IMR-90 (cell line): ENCODE measurements at regions not wholly inside any gene's neighbourhood (a gene's known extent, or its start where the extent isn't known, plus 50 kb on each side); places are given as distances from the start of the nearest gene placed in this dataset.

Source experiments
- ATAC-seq: fragments of 200-7000 bp; cut with Tn5 transposase; 2 replicates; pipeline ENCODE4 v1.9.1; 2020; ENCODE audit warnings: low read depth, mild to moderate bottlenecking, moderate library complexity
- BruUV-seq: library from RNA; stranded (reverse); fragments of 400-500 nt; replicated peaks from 2 replicates; lab custom pipeline; 2021; lab: Mats Ljungman, UMichigan
- CTCF ChIA-PET: fragments of 300-600 bp; formaldehyde crosslinking; extraction: SDS; loops from one replicate; lab custom pipeline; 2021; ENCODE audit warnings: antibody characterized with exemption; lab: Yijun Ruan, JAX
- POLR2A ChIA-PET: fragments of 300-600 bp; sonication (Branson Sonifier 250); formaldehyde crosslinking; loops from one replicate; lab custom pipeline; 2022; ENCODE audit warnings: antibody characterized with exemption; ENCODE audit not compliant: unreplicated experiment; lab: Charles Lee
- DNase-seq: peaks from one replicate; pipeline ENCODE4 v3.0.0; 2013
- H2AFZ ChIP-seq: replicated peaks from 2 replicates; pipeline ENCODE3; 2013; ENCODE audit warnings: low read length, mild to moderate bottlenecking; ENCODE audit not compliant: poor library complexity
- H2AK5ac ChIP-seq: 2 replicates; pipeline ENCODE4 v1.6.1; 2013; ENCODE audit warnings: low read depth, low read length, inconsistent platforms
- H2AK9ac ChIP-seq: replicated peaks from 2 replicates; pipeline ENCODE3; 2013; ENCODE audit warnings: mild to moderate bottlenecking, low read depth, low read length, moderate library complexity; ENCODE audit not compliant: poor library complexity
- H2BK120ac ChIP-seq: 2 replicates; pipeline ENCODE4 v1.6.1; 2013; ENCODE audit warnings: low read depth, low read length, inconsistent platforms
- H2BK15ac ChIP-seq: 3 replicates; pipeline ENCODE4 v1.6.1; 2013; ENCODE audit warnings: low read depth, low read length, inconsistent platforms
- H2BK20ac ChIP-seq: 2 replicates; pipeline ENCODE4 v1.6.1; 2013; ENCODE audit warnings: low read depth, mild to moderate bottlenecking, inconsistent platforms, low read length, moderate library complexity
- H2BK5ac ChIP-seq: 2 replicates; pipeline ENCODE4 v1.6.1; 2013; ENCODE audit warnings: mild to moderate bottlenecking, low read depth, low read length, inconsistent platforms; ENCODE audit not compliant: poor library complexity, severe bottlenecking
- H3K14ac ChIP-seq: replicated peaks from 2 replicates; pipeline ENCODE4 v1.6.1; 2013; ENCODE audit warnings: low read depth, low read length, inconsistent platforms
- H3K18ac ChIP-seq: 2 replicates; pipeline ENCODE4 v1.6.1; 2013; ENCODE audit warnings: low read depth, low read length, control low read depth
- H3K23ac ChIP-seq: 2 replicates; pipeline ENCODE4 v1.6.1; 2013; ENCODE audit warnings: low read depth, low read length, inconsistent platforms
- H3K27ac ChIP-seq: 2 replicates; pipeline ENCODE4 v1.5.1; 2013; ENCODE audit warnings: mild to moderate bottlenecking, control low read depth, low read length; ENCODE audit not compliant: insufficient read depth
- H3K27me3 ChIP-seq: 2 replicates; pipeline ENCODE4 v1.6.1; 2013; ENCODE audit warnings: low read length; ENCODE audit not compliant: control insufficient read depth, insufficient read depth
- H3K36me3 ChIP-seq: 2 replicates; pipeline ENCODE4 v1.6.1; 2013; ENCODE audit warnings: low read length, mixed read lengths; ENCODE audit not compliant: control insufficient read depth, insufficient read depth
- H3K4ac ChIP-seq: 2 replicates; pipeline ENCODE4 v1.6.1; 2013; ENCODE audit warnings: low read depth, low read length, inconsistent platforms
- H3K4me1 ChIP-seq: 2 replicates; pipeline ENCODE4 v1.6.1; 2013; ENCODE audit warnings: low read length, mixed read lengths; ENCODE audit not compliant: control insufficient read depth, insufficient read depth
- H3K4me2 ChIP-seq: 2 replicates; pipeline ENCODE4 v1.6.1; 2013; ENCODE audit warnings: low read depth, mild to moderate bottlenecking, control low read depth, low read length, moderate library complexity
- H3K4me3 ChIP-seq: 2 replicates; pipeline ENCODE4 v1.5.1; 2013; ENCODE audit warnings: low read depth, mild to moderate bottlenecking, control low read depth, low read length, moderate library complexity; ENCODE audit not compliant: insufficient read depth
- H3K56ac ChIP-seq: 2 replicates; pipeline ENCODE4 v1.6.1; 2013; ENCODE audit warnings: low read length, inconsistent platforms; ENCODE audit not compliant: insufficient read depth; ENCODE audit errors: extremely low read depth
- H3K79me1 ChIP-seq, 2 experiments: 2 replicates each; pipeline ENCODE4 v1.6.1; 2013; ENCODE audit warnings: low read length in 2 of 2, inconsistent platforms in 1 of 2, low read depth in 1 of 2
- H3K9ac ChIP-seq: 2 replicates; pipeline ENCODE4 v1.6.1; 2013; ENCODE audit warnings: low read depth, low read length, control low read depth
- H3K9me1 ChIP-seq: 2 replicates; pipeline ENCODE4 v1.6.1; 2013; ENCODE audit warnings: low read length, inconsistent platforms; ENCODE audit not compliant: insufficient read depth
- H3K9me3 ChIP-seq: 2 replicates; pipeline ENCODE4 v1.6.1; 2013; ENCODE audit warnings: low read length; ENCODE audit not compliant: control insufficient read depth, insufficient read depth
- H4K20me1 ChIP-seq: 2 replicates; pipeline ENCODE4 v1.6.1; 2013; ENCODE audit warnings: low read length, inconsistent platforms; ENCODE audit not compliant: insufficient read depth
- H4K5ac ChIP-seq: 2 replicates; pipeline ENCODE4 v1.6.1; 2013; ENCODE audit warnings: mild to moderate bottlenecking, low read depth, low read length, control low read depth
- H4K8ac ChIP-seq, 2 experiments: 2 replicates each; pipeline ENCODE4 v1.6.1; 2013; ENCODE audit warnings: low read depth in 2 of 2, low read length in 2 of 2, control low read depth in 1 of 2, inconsistent platforms in 1 of 2
- H4K91ac ChIP-seq: 2 replicates; pipeline ENCODE4 v1.6.1; 2013; ENCODE audit warnings: low read depth, low read length, inconsistent platforms; ENCODE audit not compliant: insufficient read depth
- BHLHE40 ChIP-seq: fragments of 150-350 bp; IDR thresholded peaks from 2 replicates; pipeline ENCODE4 v1.6.1; 2016; ENCODE audit warnings: mild to moderate bottlenecking, low read depth, low read length
- CEBPB ChIP-seq: IDR thresholded peaks from 2 replicates; pipeline ENCODE4 v1.6.1; 2012; ENCODE audit warnings: low read depth, low read length, improper control_type of control experiment
- CHD1 ChIP-seq: IDR thresholded peaks from 2 replicates; pipeline ENCODE4 v1.6.1; 2012; ENCODE audit warnings: low read depth, low read length, improper control_type of control experiment
- FOS ChIP-seq: fragments of 150-350 bp; IDR thresholded peaks from 2 replicates; pipeline ENCODE4 v1.6.1; 2016; ENCODE audit warnings: low read depth, low read length
- MAFK ChIP-seq: IDR thresholded peaks from 2 replicates; pipeline ENCODE4 v1.6.1; 2012; ENCODE audit warnings: low read depth, low read length, improper control_type of control experiment
- MAZ ChIP-seq: IDR thresholded peaks from 2 replicates; pipeline ENCODE4 v1.6.1; 2012; ENCODE audit warnings: low read depth, mild to moderate bottlenecking, low read length, improper control_type of control experiment, moderate library complexity, borderline replicate concordance
- MXI1 ChIP-seq: IDR thresholded peaks from 2 replicates; pipeline ENCODE4 v1.6.1; 2012; ENCODE audit warnings: low read depth, mild to moderate bottlenecking, low read length, moderate library complexity, borderline replicate concordance
- NFE2L2 ChIP-seq: fragments of 150-350 bp; IDR thresholded peaks from 2 replicates; pipeline ENCODE4 v1.6.1; 2016; ENCODE audit warnings: low read depth, mild to moderate bottlenecking, low read length
- POLR2A ChIP-seq: IDR thresholded peaks from 2 replicates; pipeline ENCODE4 v1.6.1; 2012; ENCODE audit warnings: mild to moderate bottlenecking, low read depth, low read length
- RAD21 ChIP-seq: IDR thresholded peaks from 2 replicates; pipeline ENCODE4 v1.6.1; 2012; ENCODE audit warnings: low read length, improper control_type of control experiment
- RCOR1 ChIP-seq: IDR thresholded peaks from 2 replicates; pipeline ENCODE4 v1.6.1; 2012; ENCODE audit warnings: mild to moderate bottlenecking, low read length, improper control_type of control experiment; ENCODE audit not compliant: insufficient replicate concordance
- RFX5 ChIP-seq: IDR thresholded peaks from 2 replicates; pipeline ENCODE4 v1.8.0; 2012; ENCODE audit warnings: low read depth, mild to moderate bottlenecking, low read length, moderate library complexity
- SMC3 ChIP-seq: fragments of 150-350 bp; IDR thresholded peaks from 2 replicates; pipeline ENCODE4 v1.6.1; 2016; ENCODE audit warnings: low read depth, mild to moderate bottlenecking, antibody characterized with exemption, low read length, moderate library complexity
- WGBS, 2 experiments: methylation state at CpG; one replicate each; pipeline versions ENCODE4 v1.1.5 to v1.1.7; 2013; ENCODE audit warnings: missing lambda C conversion rate in 2 of 2; ENCODE audit not compliant: insufficient read length in 1 of 2; ENCODE audit errors: extremely low coverage in 2 of 2; 5-methylcytosine and 5-hydroxymethylcytosine counted together
- dilution Hi-C: fragments of 300-500 bp; cut with HindIII; formaldehyde crosslinking; loops from one replicate; pipeline ENCODE4 v1.14.3; 2018; ENCODE audit warnings: low sequenced_read_pairs; ENCODE audit not compliant: unreplicated experiment
- in situ Hi-C: fragments of 300-500 bp; cut with MboI; formaldehyde crosslinking; loops from 3 replicates; pipeline ENCODE4 v1.14.3; 2019; ENCODE audit warnings: low sequenced_read_pairs, inconsistent platforms, mixed read lengths
- intact Hi-C: fragments of 100-400 bp; cut with micrococcal nuclease; formaldehyde crosslinking; loops from 2 replicates; pipeline ENCODE4 v1.10.0; 2022
- TF ChIP-seq, protein P1 (sequence below): fragments of 150-350 bp; IDR thresholded peaks from 2 replicates; pipeline ENCODE4 v1.6.1; 2017; ENCODE audit warnings: mild to moderate bottlenecking, antibody characterized with exemption, low read length, low read depth
- TF ChIP-seq, protein P2 (sequence below): fragments of 150-350 bp; IDR thresholded peaks from 2 replicates; pipeline ENCODE4 v1.6.1; 2016; ENCODE audit warnings: low read depth, mild to moderate bottlenecking, low read length, moderate library complexity, borderline replicate concordance
- TF ChIP-seq, protein P3 (sequence below): conservative IDR thresholded peaks from 2 replicates; pipeline ENCODE4 v1.5.1; 2012; ENCODE audit warnings: mild to moderate bottlenecking, low read depth, low read length, improper control_type of control experiment

DNA sequence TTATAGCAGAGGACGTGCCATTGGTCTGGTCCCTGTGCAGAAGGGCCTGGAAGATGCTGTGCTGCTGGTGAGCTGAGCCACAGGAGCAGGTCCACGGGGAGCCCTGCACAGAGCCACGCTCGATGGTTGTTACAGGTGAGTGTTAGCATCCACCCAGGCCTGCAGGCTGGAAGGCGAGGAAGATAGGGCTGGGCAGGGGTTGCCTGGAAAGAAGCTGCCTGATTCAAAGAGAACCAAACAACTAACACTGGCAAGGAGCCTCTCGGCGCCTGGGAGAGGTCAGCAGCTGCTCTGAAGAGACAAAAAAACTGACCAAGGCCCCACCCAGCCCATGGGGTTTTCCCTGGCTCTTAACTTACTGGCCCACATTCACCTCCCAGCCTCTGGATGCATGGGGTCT, 160.2 kb downstream of the MED10 start:
- Histone ChIP-seq H3K27ac (no peak overlapping the region), H4K91ac (no peak overlapping the region), H2AK5ac (no peak overlapping the region), H3K79me1 (no peaks in the 10 kb centered on the region), H4K5ac (no peak overlapping the region), H3K36me3 (no peaks in the 10 kb centered on the region), H3K27me3 (no peaks in the 10 kb centered on the region), H2BK120ac (no peak overlapping the region), H3K14ac (no peak overlapping the region), H3K9me1 (no peaks in the 10 kb centered on the region), H2AFZ (no peak overlapping the region), H3K4me1 (no peaks in the 10 kb centered on the region), H2BK15ac (no peak overlapping the region), H3K56ac (no peak overlapping the region), H3K18ac (no peak overlapping the region), H3K4me2 (no peak overlapping the region), H3K9me3 (peaks cover 48% of the 10 kb centered on the region), H3K4me3 (no peak overlapping the region), H2BK20ac (no peak overlapping the region), H2AK9ac (no peak overlapping the region), H3K9ac (no peak overlapping the region), H4K8ac (no peak overlapping the region), H4K20me1 (no peaks in the 10 kb centered on the region), H2BK5ac (no peak overlapping the region), H3K4ac (no peak overlapping the region), H3K23ac (no peak overlapping the region)
- 36% methylated on average over 3 of the region's 7 CpGs; no CpG with 5 or more reads in 1 of the 2 experiments for WGBS, 2 experiments
- BruUV-seq, result no TSS peak
- in situ Hi-C loops (no loop called here), intact Hi-C loops (no loop called here), dilution Hi-C loops (no loop called here)
- CTCF ChIA-PET, result no interaction called here
- TF ChIP-seq MAZ (no peak), FOS (no peak), SMC3 (no peak), NFE2L2 (no peak), BHLHE40 (no peak), RAD21 (no peak), MXI1 (no peak), CHD1 (no peak), CEBPB (no peak), POLR2A (no peak), MAFK (no peak), RCOR1 (no peak), RFX5 (no peak)
- TF ChIP-seq, protein P1, sequence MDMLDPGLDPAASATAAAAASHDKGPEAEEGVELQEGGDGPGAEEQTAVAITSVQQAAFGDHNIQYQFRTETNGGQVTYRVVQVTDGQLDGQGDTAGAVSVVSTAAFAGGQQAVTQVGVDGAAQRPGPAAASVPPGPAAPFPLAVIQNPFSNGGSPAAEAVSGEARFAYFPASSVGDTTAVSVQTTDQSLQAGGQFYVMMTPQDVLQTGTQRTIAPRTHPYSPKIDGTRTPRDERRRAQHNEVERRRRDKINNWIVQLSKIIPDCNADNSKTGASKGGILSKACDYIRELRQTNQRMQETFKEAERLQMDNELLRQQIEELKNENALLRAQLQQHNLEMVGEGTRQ, result no peak
- TF ChIP-seq, protein P2, sequence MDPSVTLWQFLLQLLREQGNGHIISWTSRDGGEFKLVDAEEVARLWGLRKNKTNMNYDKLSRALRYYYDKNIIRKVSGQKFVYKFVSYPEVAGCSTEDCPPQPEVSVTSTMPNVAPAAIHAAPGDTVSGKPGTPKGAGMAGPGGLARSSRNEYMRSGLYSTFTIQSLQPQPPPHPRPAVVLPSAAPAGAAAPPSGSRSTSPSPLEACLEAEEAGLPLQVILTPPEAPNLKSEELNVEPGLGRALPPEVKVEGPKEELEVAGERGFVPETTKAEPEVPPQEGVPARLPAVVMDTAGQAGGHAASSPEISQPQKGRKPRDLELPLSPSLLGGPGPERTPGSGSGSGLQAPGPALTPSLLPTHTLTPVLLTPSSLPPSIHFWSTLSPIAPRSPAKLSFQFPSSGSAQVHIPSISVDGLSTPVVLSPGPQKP, result no peak
- TF ChIP-seq, protein P3, sequence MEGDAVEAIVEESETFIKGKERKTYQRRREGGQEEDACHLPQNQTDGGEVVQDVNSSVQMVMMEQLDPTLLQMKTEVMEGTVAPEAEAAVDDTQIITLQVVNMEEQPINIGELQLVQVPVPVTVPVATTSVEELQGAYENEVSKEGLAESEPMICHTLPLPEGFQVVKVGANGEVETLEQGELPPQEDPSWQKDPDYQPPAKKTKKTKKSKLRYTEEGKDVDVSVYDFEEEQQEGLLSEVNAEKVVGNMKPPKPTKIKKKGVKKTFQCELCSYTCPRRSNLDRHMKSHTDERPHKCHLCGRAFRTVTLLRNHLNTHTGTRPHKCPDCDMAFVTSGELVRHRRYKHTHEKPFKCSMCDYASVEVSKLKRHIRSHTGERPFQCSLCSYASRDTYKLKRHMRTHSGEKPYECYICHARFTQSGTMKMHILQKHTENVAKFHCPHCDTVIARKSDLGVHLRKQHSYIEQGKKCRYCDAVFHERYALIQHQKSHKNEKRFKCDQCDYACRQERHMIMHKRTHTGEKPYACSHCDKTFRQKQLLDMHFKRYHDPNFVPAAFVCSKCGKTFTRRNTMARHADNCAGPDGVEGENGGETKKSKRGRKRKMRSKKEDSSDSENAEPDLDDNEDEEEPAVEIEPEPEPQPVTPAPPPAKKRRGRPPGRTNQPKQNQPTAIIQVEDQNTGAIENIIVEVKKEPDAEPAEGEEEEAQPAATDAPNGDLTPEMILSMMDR, result no peak
- POLR2A ChIA-PET, result no interaction called here
- no peak for DNase-seq
- ATAC-seq, result no peak
